HCT116 (cell line): ENCODE measurements at regions not wholly inside any gene's neighbourhood (a gene's known extent, or its start where the extent isn't known, plus 50 kb on each side); places are given as distances from the start of the nearest gene placed in this dataset.

Experiments used
- CTCF ChIP-seq, 3 experiments: fragments of 200-600 bp in 1 of 3; sonication (generic) in 1 of 3; IDR thresholded peaks in 2 of 3; conservative IDR thresholded peaks in 1 of 3; 2 replicates each; pipeline ENCODE4 v1.5.1; 2012 to 2017; ENCODE audit warnings: low read depth in 2 of 3, low read length in 2 of 3, antibody characterized with exemption in 1 of 3, borderline replicate concordance in 1 of 3, control low read depth in 1 of 3, mild to moderate bottlenecking in 1 of 3, mixed read lengths in 1 of 3, mixed run types in 1 of 3, moderate library complexity in 1 of 3; ENCODE audit not compliant: insufficient read depth in 1 of 3
- EGR1 ChIP-seq: IDR thresholded peaks from 2 replicates; pipeline ENCODE4 v1.6.1; 2012; ENCODE audit warnings: low read depth
- FOSL1 ChIP-seq: IDR thresholded peaks from 2 replicates; pipeline ENCODE4 v1.6.1; 2012; ENCODE audit warnings: low read depth
- POLR2A ChIP-seq: IDR thresholded peaks from 2 replicates; pipeline ENCODE4 v1.7.0; 2011; ENCODE audit warnings: borderline replicate concordance; ENCODE audit not compliant: insufficient read depth, insufficient read length; ENCODE audit errors: extremely low read depth
- POLR2AphosphoS5 ChIP-seq: IDR thresholded peaks from 2 replicates; pipeline ENCODE4 v1.6.1; 2011; ENCODE audit warnings: mild to moderate bottlenecking, low read depth, low read length, moderate library complexity
- RAD21 ChIP-seq: IDR thresholded peaks from 2 replicates; pipeline ENCODE4 v1.6.1; 2012; ENCODE audit warnings: low read depth, mild to moderate bottlenecking
- SP1 ChIP-seq: IDR thresholded peaks from 2 replicates; pipeline ENCODE4 v1.6.1; 2012; ENCODE audit warnings: low read depth
- YY1 ChIP-seq: IDR thresholded peaks from 2 replicates; pipeline ENCODE4 v1.6.1; 2011; ENCODE audit warnings: low read length, low read depth, moderate library complexity, mild to moderate bottlenecking; ENCODE audit not compliant: insufficient replicate concordance; ENCODE audit errors: extremely low read depth
- ZNF274 ChIP-seq: fragments of 200-500 bp; sonication (Bioruptor generic); IDR thresholded peaks from 2 replicates; pipeline ENCODE4 v1.6.1; 2014; ENCODE audit warnings: mild to moderate bottlenecking, low read depth, low read length, inconsistent platforms

DNA sequence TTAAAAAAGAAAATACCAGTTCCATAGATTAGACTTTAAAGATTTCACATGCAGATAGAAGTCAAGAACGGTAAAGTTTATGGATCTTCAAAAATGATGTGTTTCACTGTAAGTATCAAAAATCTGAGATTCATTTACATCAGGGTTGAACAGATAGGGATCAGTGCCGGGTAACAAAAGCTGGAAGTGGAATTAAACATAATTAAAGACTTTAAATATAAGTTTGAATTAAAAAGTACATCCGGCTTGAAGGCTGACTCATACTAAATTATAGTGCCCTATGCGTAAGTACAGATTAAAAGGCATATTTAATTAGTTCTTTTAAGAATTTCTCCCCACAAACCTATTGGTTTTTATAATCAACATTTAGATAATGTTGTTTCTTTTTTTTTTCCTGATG is 312.7 kb downstream of the PRL start:
- TF ChIP-seq FOSL1 (no peak), CTCF (IDR thresholded peaks at IDR 0.05 in 2 of 3, conservative IDR thresholded peaks at IDR 0.05 in 1 of 3; ENCODE audit: borderline replicate concordance in 1 of 3, insufficient read depth in 1 of 3, low read depth in 2 of 3, low read length in 2 of 3) (no peak), EGR1 (no peak), RAD21 (no peak), ZNF274 (no peak), POLR2AphosphoS5 (no peak), POLR2A (no peak), YY1 (no peak), SP1 (no peak)
